GM19372 (cell line): ENCODE measurements at regions not wholly inside any gene's neighbourhood (a gene's known extent, or its start where the extent isn't known, plus 50 kb on each side); places are given as distances from the start of the nearest gene placed in this dataset.

ENCODE experiments used
- ATAC-seq: cut with Tn5 transposase; IDR thresholded peaks from one replicate; pipeline ENCODE4 v1.9.1; 2021; ENCODE audit warnings: mild to moderate bottlenecking, low read depth, moderate library complexity; ENCODE audit not compliant: unreplicated experiment

GRCh38 chr11:13103962-13104554 is 94.9 kb downstream of the RASSF10 start:
- no peak for ATAC-seq

- ATAC-seq, result no peak
Observed at GRCh38 chr11:13104619-13105236, 95.6 kb downstream of the RASSF10 start.

- ATAC-seq, result peak; percentile 71
Observed at GRCh38 chr11:13105237-13105844, 96.2 kb downstream of the RASSF10 start.

- ATAC-seq, result no peak
Observed at GRCh38 chr11:13107544-13108044, 98.5 kb downstream of the RASSF10 start.

- ATAC-seq, result no peak
Observed at GRCh38 chr11:13108416-13108815, 99.3 kb downstream of the RASSF10 start.

- no peak for ATAC-seq
Observed at GRCh38 chr11:13109616-13110015, 100.5 kb downstream of the RASSF10 start.

- ATAC-seq, result no peak
Observed at GRCh38 chr11:13110145-13110544, 101.0 kb downstream of the RASSF10 start.

GRCh38 chr11:13110929-13111812 is 102.1 kb downstream of the RASSF10 start:
- no peak for ATAC-seq

GRCh38 chr11:13111813-13112130 is 102.7 kb downstream of the RASSF10 start:
- ATAC-seq, result no peak

- ATAC-seq, result no peak
Observed at GRCh38 chr11:13114566-13115379, 105.7 kb downstream of the RASSF10 start.

- ATAC-seq, result no peak
Observed at GRCh38 chr11:13115380-13115675, 106.2 kb downstream of the RASSF10 start.

- ATAC-seq, result no peak
Observed at GRCh38 chr11:13116491-13116890, 107.4 kb downstream of the RASSF10 start.

GRCh38 chr11:13117344-13117743 is 108.2 kb downstream of the RASSF10 start:
- ATAC-seq, result no peak

- no peak for ATAC-seq
Observed at GRCh38 chr11:13118194-13118593, 109.1 kb downstream of the RASSF10 start.

GRCh38 chr11:13118650-13119049 is 109.5 kb downstream of the RASSF10 start:
- no peak for ATAC-seq

GRCh38 chr11:13119361-13119760 is 110.2 kb downstream of the RASSF10 start:
- no peak for ATAC-seq

- no peak for ATAC-seq
Observed at GRCh38 chr11:13119941-13120520, 110.9 kb downstream of the RASSF10 start.

GRCh38 chr11:13120691-13121090 is 111.6 kb downstream of the RASSF10 start:
- no peak for ATAC-seq

GRCh38 chr11:13126430-13126829 is 117.3 kb downstream of the RASSF10 start:
- ATAC-seq, result no peak

GRCh38 chr11:13127161-13127560 is 118.0 kb downstream of the RASSF10 start:
- no peak for ATAC-seq
